ENCODE measurements at regions not wholly inside any gene's neighbourhood (a gene's known extent, or its start where the extent isn't known, plus 50 kb on each side); places are given as distances from the start of the nearest gene placed in this dataset.

- Histone ChIP-seq H3K9me3 (peaks cover 3% of the 10 kb centered on the region), H3K36me3 (no peaks in the 10 kb centered on the region), H3K27me3 (no peaks in the 10 kb centered on the region), H3K4me3 (no peak overlapping the region)
- DNase-seq = peak; percentile 8
Observed at GRCh38 chr4:124414276-124415040, 298.1 kb downstream of the ANKRD50 start.

- H3K4me3 ChIP-seq = peak overlapping the region; percentile 7; the same call in 1 of the 2 replicates
- H3K27me3 ChIP-seq = no peaks in the 10 kb centered on the region
- DNase-seq = peak; percentile 32
- no peaks in the 10 kb centered on the region for H3K36me3 ChIP-seq
- peaks cover 3% of the 10 kb centered on the region for H3K9me3 ChIP-seq
Observed at GRCh38 chr4:124415146-124415545, 297.4 kb downstream of the ANKRD50 start.

GRCh38 chr4:124417371-124417770 lies 295.2 kb downstream of the ANKRD50 start:
- H3K4me3 ChIP-seq = no peak overlapping the region
- DNase-seq = no peak
- H3K36me3 ChIP-seq = no peaks in the 10 kb centered on the region
- no peaks in the 10 kb centered on the region for H3K27me3 ChIP-seq
- H3K9me3 ChIP-seq = peaks cover 3% of the 10 kb centered on the region

- DNase-seq = no peak
- H3K27me3 ChIP-seq = no peaks in the 10 kb centered on the region
- H3K4me3 ChIP-seq = no peak overlapping the region
- no peaks in the 10 kb centered on the region for H3K9me3 ChIP-seq
- no peaks in the 10 kb centered on the region for H3K36me3 ChIP-seq
Observed at GRCh38 chr4:124420166-124420695, 292.3 kb downstream of the ANKRD50 start.

GRCh38 chr4:124423160-124423559 lies 289.4 kb downstream of the ANKRD50 start:
- no peaks in the 10 kb centered on the region for H3K9me3 ChIP-seq
- no peak for DNase-seq
- H3K4me3 ChIP-seq = no peak overlapping the region
- no peaks in the 10 kb centered on the region for H3K36me3 ChIP-seq
- H3K27me3 ChIP-seq = no peaks in the 10 kb centered on the region

- Histone ChIP-seq H3K4me3 (no peak overlapping the region), H3K9me3 (no peaks in the 10 kb centered on the region), H3K27me3 (no peaks in the 10 kb centered on the region), H3K36me3 (no peaks in the 10 kb centered on the region)
- DNase-seq = no peak
Observed at GRCh38 chr4:124426279-124426678, 286.3 kb downstream of the ANKRD50 start.

- Histone ChIP-seq H3K36me3 (no peaks in the 10 kb centered on the region), H3K9me3 (no peaks in the 10 kb centered on the region), H3K27me3 (no peaks in the 10 kb centered on the region), H3K4me3 (no peak overlapping the region)
- DNase-seq = peak; percentile 18
Observed at GRCh38 chr4:124427095-124427767, 285.3 kb downstream of the ANKRD50 start.

GRCh38 chr4:124428648-124429047 lies 283.9 kb downstream of the ANKRD50 start:
- H3K4me3 ChIP-seq = no peak overlapping the region
- no peaks in the 10 kb centered on the region for H3K9me3 ChIP-seq
- DNase-seq = no peak
- no peaks in the 10 kb centered on the region for H3K36me3 ChIP-seq
- no peaks in the 10 kb centered on the region for H3K27me3 ChIP-seq

GRCh38 chr4:124429746-124430250 lies 282.7 kb downstream of the ANKRD50 start:
- H3K9me3 ChIP-seq = no peaks in the 10 kb centered on the region
- no peak for DNase-seq

GRCh38 chr4:124431653-124432192 lies 280.8 kb downstream of the ANKRD50 start:
- no peak overlapping the region for H3K4me3 ChIP-seq
- no peaks in the 10 kb centered on the region for H3K9me3 ChIP-seq
- DNase-seq = no peak
- H3K36me3 ChIP-seq = no peaks in the 10 kb centered on the region
- H3K27me3 ChIP-seq = no peaks in the 10 kb centered on the region

More at GRCh38 chr4:124429746-124430250, 282.7 kb downstream of the ANKRD50 start:
- no peaks in the 10 kb centered on the region for H3K27me3 ChIP-seq
- H3K36me3 ChIP-seq = no peaks in the 10 kb centered on the region
- H3K4me3 ChIP-seq = no peak overlapping the region

- DNase-seq = no peak
- H3K27me3 ChIP-seq = no peaks in the 10 kb centered on the region
Observed at GRCh38 chr4:124432500-124432899, 280.0 kb downstream of the ANKRD50 start.

GRCh38 chr4:124433044-124433443 lies 279.5 kb downstream of the ANKRD50 start:
- Histone ChIP-seq H3K4me3 (no peak overlapping the region), H3K27me3 (no peaks in the 10 kb centered on the region), H3K9me3 (no peaks in the 10 kb centered on the region), H3K36me3 (no peaks in the 10 kb centered on the region)
- DNase-seq = no peak

More at GRCh38 chr4:124432500-124432899, 280.0 kb downstream of the ANKRD50 start:
- Histone ChIP-seq H3K9me3 (no peaks in the 10 kb centered on the region), H3K4me3 (no peak overlapping the region), H3K36me3 (no peaks in the 10 kb centered on the region)

- Histone ChIP-seq H3K36me3 (no peaks in the 10 kb centered on the region), H3K9me3 (no peaks in the 10 kb centered on the region), H3K27me3 (no peaks in the 10 kb centered on the region), H3K4me3 (no peak overlapping the region)
- no peak for DNase-seq
Observed at GRCh38 chr4:124433500-124433899, 279.0 kb downstream of the ANKRD50 start.

GRCh38 chr4:124435274-124435950 lies 277.1 kb downstream of the ANKRD50 start:
- no peak overlapping the region for H3K4me3 ChIP-seq
- no peak for DNase-seq
- H3K9me3 ChIP-seq = no peaks in the 10 kb centered on the region
- H3K27me3 ChIP-seq = no peaks in the 10 kb centered on the region
- no peaks in the 10 kb centered on the region for H3K36me3 ChIP-seq

GRCh38 chr4:124437853-124438495 lies 274.6 kb downstream of the ANKRD50 start:
- no peak overlapping the region for H3K4me3 ChIP-seq
- DNase-seq = no peak
- H3K27me3 ChIP-seq = no peaks in the 10 kb centered on the region
- no peaks in the 10 kb centered on the region for H3K36me3 ChIP-seq
- no peaks in the 10 kb centered on the region for H3K9me3 ChIP-seq

GRCh38 chr4:124445071-124445470 lies 267.5 kb downstream of the ANKRD50 start:
- Histone ChIP-seq H3K36me3 (no peaks in the 10 kb centered on the region), H3K27me3 (no peaks in the 10 kb centered on the region), H3K4me3 (no peak overlapping the region), H3K9me3 (no peaks in the 10 kb centered on the region; the same call in 1 of the 2 replicates)
- no peak for DNase-seq

Data from MG63 (cell line).